DND-41 (cell line): ENCODE measurements at regions not wholly inside any gene's neighbourhood (a gene's known extent, or its start where the extent isn't known, plus 50 kb on each side); places are given as distances from the start of the nearest gene placed in this dataset.

Experiments
- EZH2 ChIP-seq: IDR thresholded peaks from 3 replicates; pipeline ENCODE4 v1.6.1; 2012; ENCODE audit warnings: borderline replicate concordance, low read depth, mild to moderate bottlenecking, moderate library complexity, low read length, inconsistent platforms; ENCODE audit not compliant: severe bottlenecking
- TF ChIP-seq, protein P1 (sequence below): IDR thresholded peaks from 2 replicates; pipeline ENCODE4 v1.5.1; 2012; ENCODE audit warnings: borderline replicate concordance, low read length, moderate library complexity, mild to moderate bottlenecking; ENCODE audit not compliant: poor library complexity, severe bottlenecking; ENCODE audit errors: extremely low read depth

DNA sequence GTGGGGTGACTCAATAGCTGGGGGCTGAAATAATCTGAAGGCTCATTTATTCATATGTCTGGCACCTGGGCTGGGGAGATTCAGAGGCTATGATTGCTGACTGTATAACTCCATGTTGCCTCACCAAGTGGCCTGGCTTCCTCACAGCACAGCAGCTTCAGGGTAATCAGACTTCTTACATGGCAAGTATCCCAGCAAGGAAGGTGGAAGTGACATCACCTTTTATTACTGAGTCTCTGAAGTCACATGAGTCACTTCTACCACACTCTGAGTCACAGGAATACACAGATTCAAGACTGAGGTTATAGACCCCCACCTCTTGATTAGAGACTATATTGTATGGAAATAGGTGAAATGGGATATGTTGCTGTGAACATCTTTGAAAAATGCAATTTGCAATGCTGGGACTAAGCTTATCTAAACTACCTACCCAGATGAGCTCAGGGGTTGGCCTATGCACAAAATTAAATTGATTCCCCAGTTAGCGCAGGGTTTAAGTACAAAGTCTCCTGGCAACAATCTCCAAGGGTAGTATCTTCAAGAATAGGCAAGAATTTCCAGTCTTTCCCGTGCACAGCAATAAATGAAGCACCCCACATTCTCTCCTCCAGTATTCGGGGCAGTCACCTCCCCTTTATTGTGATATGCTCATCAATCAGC is 553.1 kb downstream of the LRRC70 start:
- TF ChIP-seq, protein P1, sequence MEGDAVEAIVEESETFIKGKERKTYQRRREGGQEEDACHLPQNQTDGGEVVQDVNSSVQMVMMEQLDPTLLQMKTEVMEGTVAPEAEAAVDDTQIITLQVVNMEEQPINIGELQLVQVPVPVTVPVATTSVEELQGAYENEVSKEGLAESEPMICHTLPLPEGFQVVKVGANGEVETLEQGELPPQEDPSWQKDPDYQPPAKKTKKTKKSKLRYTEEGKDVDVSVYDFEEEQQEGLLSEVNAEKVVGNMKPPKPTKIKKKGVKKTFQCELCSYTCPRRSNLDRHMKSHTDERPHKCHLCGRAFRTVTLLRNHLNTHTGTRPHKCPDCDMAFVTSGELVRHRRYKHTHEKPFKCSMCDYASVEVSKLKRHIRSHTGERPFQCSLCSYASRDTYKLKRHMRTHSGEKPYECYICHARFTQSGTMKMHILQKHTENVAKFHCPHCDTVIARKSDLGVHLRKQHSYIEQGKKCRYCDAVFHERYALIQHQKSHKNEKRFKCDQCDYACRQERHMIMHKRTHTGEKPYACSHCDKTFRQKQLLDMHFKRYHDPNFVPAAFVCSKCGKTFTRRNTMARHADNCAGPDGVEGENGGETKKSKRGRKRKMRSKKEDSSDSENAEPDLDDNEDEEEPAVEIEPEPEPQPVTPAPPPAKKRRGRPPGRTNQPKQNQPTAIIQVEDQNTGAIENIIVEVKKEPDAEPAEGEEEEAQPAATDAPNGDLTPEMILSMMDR = no peak
- no peak for TF ChIP-seq EZH2
